Subcutaneous abdominal adipose tissue (tissue), 5 donors: ENCODE measurements at regions not wholly inside any gene's neighbourhood (a gene's known extent, or its start where the extent isn't known, plus 50 kb on each side); places are given as distances from the start of the nearest gene placed in this dataset.

ENCODE experiments used
- H3K27ac ChIP-seq: one replicate; pipeline ENCODE4 v1.7.0; 2013; ENCODE audit warnings: low read depth, mild to moderate bottlenecking, inconsistent platforms, low read length, moderate library complexity
- H3K27me3 ChIP-seq, 5 donors: one replicate each; pipeline ENCODE4 v1.7.0; 2013; ENCODE audit warnings: low read length in 5 of 5, inconsistent platforms in 1 of 5; ENCODE audit not compliant: control insufficient read depth in 5 of 5, insufficient read depth in 4 of 5
- H3K36me3 ChIP-seq, 5 donors: one replicate each; pipeline ENCODE4 v1.7.0; 2013; ENCODE audit warnings: low read length in 5 of 5; ENCODE audit not compliant: control insufficient read depth in 5 of 5, insufficient read depth in 5 of 5
- H3K4me1 ChIP-seq, 5 donors: one replicate each; pipeline ENCODE4 v1.7.0; 2013; ENCODE audit warnings: low read length in 5 of 5, mild to moderate bottlenecking in 3 of 5, moderate library complexity in 1 of 5; ENCODE audit not compliant: control insufficient read depth in 5 of 5, insufficient read depth in 5 of 5
- H3K4me3 ChIP-seq, 5 donors: one replicate each; pipeline ENCODE4 v1.7.0; 2013; ENCODE audit warnings: low read length in 5 of 5, low read depth in 1 of 5
- H3K9ac ChIP-seq, 5 donors: one replicate each; pipeline ENCODE4 v1.7.0; 2013; ENCODE audit warnings: low read length in 5 of 5, mild to moderate bottlenecking in 4 of 5, moderate library complexity in 3 of 5
- H3K9me3 ChIP-seq, 5 donors: one replicate each; pipeline ENCODE4 v1.7.0; 2013; ENCODE audit warnings: low read length in 5 of 5; ENCODE audit not compliant: control insufficient read depth in 5 of 5
- donor health status: healthy.
- donor health status: healthy.
- donor health status: healthy.
- donor health status: healthy.
- donor health status: healthy.

DNA sequence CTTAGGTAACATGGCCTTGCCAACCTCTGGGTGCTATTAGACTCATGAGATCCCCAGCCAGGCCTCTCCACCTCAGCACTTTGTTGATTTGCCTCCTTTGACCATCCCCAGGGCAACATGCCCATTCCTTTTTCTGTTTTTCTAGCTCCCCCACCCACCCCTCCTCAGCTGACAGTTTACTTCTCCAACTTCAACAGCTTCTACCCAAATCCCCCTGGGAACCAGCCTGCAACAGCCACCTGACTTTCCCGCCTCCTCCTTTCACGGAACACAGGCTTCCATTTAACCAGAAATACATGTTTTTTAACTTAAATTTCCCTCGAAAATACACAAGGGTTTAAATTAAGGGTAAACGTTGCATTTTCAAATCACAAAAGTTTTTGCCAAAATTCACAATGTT lies 117.3 kb downstream of the DLEU7 start:
- H3K36me3 ChIP-seq: no peaks in the 10 kb centered on the region
- peaks cover 0 to 3% (median 0%) of the 10 kb centered on the region in 5 donors for H3K9me3 ChIP-seq

DNA sequence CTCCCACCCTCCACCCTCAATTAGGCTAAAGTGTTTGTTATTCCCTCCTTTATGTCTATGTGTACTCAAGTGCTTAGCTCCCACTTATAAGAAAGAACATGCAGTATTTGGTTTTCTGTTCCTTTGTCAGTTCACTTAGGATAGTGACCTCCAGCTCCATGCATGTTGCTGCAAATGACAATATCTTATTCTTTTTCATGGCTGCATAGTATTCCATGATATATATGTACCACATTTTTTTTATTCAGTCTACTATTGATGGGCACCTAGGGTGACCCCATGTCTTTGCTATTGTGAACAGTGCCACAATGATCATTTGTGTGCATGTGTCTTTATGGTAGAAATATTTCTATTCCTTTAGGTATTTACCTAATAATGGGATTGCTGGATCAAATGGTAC lies 114.3 kb downstream of the DLEU7 start:
- Histone ChIP-seq H3K27ac (no peak overlapping the region), H3K4me1 (no peaks in the 10 kb centered on the region), H3K27me3 (no peaks in the 10 kb centered on the region), H3K9me3 (peaks cover 0 to 3% (median 0%) of the 10 kb centered on the region in 5 donors), H3K9ac (no peak overlapping the region), H3K36me3 (no peaks in the 10 kb centered on the region), H3K4me3 (no peak overlapping the region)

More for the DNA sequence above, 117.3 kb downstream of the DLEU7 start:
- H3K4me1 ChIP-seq: no peaks in the 10 kb centered on the region
- no peaks in the 10 kb centered on the region for H3K27me3 ChIP-seq
- H3K4me3 ChIP-seq: no peak overlapping the region
- no peak overlapping the region for H3K27ac ChIP-seq
- no peak overlapping the region for H3K9ac ChIP-seq

DNA sequence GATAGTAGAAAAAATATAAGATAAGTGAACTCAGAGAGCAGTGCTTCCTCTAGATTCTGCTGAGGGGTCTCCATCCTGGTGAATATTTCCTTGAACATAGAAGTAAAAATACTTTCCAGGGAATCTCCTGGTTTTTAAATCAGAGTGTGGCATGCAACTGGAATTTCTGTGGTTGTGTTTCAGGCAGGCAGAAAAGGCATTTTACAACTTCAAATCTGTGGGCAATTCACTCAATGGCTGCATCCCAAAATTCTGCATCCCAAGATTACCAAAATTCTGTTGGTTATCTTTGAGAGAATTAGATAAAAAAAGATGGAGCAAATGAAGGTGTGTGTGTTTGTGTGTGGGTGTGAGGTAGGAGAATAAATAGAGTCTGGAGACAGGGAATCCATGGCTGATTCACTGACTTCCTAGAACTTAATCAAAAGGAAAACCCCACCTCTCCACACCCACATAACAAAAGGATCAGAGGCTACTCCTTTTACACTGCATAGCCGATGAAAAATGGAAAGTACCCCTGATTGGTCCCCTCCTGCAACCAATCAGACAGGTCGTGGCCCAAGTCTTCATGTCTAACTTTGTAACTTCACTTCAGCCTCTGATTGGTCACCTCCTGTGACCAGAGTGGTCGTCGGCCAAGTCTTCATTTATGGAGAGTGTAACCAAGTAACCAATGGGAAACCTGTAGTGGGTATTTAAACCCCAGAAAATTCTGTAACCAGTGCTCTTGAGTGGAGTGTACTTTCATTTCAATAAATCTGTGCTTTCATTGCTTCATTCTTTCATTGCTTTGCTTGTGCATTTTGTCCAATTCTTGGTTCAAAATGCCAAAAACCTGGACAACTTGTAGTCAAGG lies 112.8 kb downstream of the DLEU7 start:
- no peaks in the 10 kb centered on the region for H3K36me3 ChIP-seq
- no peak overlapping the region for H3K4me3 ChIP-seq
- no peak overlapping the region for H3K9ac ChIP-seq
- no peaks in the 10 kb centered on the region for H3K27me3 ChIP-seq
- H3K9me3 ChIP-seq: peaks cover 0 to 3% (median 0%) of the 10 kb centered on the region in 5 donors
- H3K4me1 ChIP-seq: no peaks in the 10 kb centered on the region
- H3K27ac ChIP-seq: no peak overlapping the region

DNA sequence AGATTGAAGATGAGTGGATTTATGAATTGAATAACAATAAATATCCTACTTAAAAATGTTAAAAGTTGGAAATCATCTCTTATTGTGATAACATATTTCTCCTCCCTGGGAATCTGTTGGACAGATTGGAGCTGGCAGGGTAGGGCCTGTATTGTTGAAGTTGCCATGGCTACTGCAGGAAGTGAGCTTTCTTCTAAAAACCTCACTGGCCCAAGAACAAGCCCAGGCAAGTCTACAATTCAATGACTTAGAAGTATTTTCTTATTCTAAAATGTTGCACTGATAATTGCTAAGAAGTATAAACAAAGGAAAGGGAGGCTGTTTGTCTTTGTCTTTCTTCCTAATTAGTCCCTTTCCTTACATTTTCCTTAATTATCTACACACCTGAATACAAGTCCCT lies 112.1 kb downstream of the DLEU7 start:
- H3K36me3 ChIP-seq: no peaks in the 10 kb centered on the region
- H3K9ac ChIP-seq: no peak overlapping the region
- H3K27me3 ChIP-seq: no peaks in the 10 kb centered on the region
- H3K27ac ChIP-seq: no peak overlapping the region
- peaks cover 0 to 3% (median 0%) of the 10 kb centered on the region in 5 donors for H3K9me3 ChIP-seq
- no peak overlapping the region for H3K4me3 ChIP-seq
- no peaks in the 10 kb centered on the region for H3K4me1 ChIP-seq

DNA sequence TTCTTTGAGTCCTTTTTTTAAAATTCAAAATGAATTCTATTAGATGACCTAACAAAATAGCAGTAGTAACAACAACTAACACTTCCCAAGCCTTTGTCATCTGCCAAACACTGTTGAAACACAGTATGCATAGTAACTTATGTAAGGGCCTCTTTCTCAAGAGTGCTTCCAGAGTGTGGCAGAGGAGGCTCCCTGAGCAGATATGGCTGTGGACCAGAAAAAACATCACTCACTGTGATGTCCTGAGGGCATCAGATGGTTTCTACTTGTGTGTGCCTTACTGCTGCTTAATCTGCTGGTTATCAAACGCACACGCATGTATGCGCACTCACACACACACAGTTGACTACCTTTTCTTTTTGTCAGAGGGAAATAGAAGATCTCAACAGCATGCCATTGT lies 110.8 kb downstream of the DLEU7 start:
- no peak overlapping the region for H3K9ac ChIP-seq
- H3K4me3 ChIP-seq: no peak overlapping the region
- no peaks in the 10 kb centered on the region for H3K4me1 ChIP-seq
- no peaks in the 10 kb centered on the region for H3K27me3 ChIP-seq
- H3K9me3 ChIP-seq: peaks cover 0 to 3% (median 0%) of the 10 kb centered on the region in 5 donors
- H3K27ac ChIP-seq: no peak overlapping the region
- H3K36me3 ChIP-seq: no peaks in the 10 kb centered on the region

DNA sequence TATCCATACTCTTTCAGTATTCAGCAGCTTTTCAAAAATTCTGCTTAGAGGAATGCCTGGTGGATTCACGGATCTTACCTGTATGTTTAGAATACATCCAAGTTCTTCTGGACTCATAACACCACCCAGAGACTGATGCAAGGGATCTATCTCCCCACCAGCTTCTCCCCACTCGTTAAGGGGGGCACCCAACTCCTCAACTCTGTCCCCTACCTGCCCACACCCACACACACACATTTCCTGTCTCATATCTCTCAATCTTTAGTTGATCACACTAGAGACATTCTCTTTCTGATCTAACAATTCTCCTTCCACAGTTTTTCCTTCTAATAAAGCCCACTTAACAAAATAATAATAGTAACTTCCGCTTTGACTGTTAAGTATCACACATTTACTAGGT lies 110.1 kb downstream of the DLEU7 start:
- no peaks in the 10 kb centered on the region for H3K36me3 ChIP-seq
- no peak overlapping the region for H3K27ac ChIP-seq
- no peak overlapping the region for H3K9ac ChIP-seq
- no peaks in the 10 kb centered on the region for H3K4me1 ChIP-seq
- H3K9me3 ChIP-seq: peaks cover 0 to 3% (median 0%) of the 10 kb centered on the region in 5 donors
- no peaks in the 10 kb centered on the region for H3K27me3 ChIP-seq
- no peak overlapping the region for H3K4me3 ChIP-seq

DNA sequence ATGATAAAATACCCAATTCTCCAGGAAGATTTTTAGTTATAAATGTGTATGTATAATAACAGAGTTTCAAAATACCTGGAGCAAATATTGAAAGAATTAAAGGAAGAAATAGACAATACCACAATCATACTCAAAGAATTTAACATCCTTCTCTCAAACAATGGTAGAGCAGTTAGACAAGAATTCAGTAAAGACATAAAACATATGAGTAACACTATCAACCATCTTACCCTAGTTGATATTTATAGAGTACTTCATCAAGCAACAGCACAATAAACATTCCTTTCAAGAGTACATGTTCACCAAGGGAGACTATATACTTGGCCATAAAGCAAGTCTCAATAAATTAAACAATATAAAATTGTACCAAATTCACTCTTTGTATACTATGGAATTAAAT lies 108.4 kb downstream of the DLEU7 start:
- Histone ChIP-seq H3K9me3 (peaks cover 0 to 3% (median 0%) of the 10 kb centered on the region in 5 donors), H3K4me3 (no peak overlapping the region), H3K9ac (no peak overlapping the region), H3K27me3 (no peaks in the 10 kb centered on the region), H3K36me3 (no peaks in the 10 kb centered on the region), H3K27ac (no peak overlapping the region), H3K4me1 (no peaks in the 10 kb centered on the region)

DNA sequence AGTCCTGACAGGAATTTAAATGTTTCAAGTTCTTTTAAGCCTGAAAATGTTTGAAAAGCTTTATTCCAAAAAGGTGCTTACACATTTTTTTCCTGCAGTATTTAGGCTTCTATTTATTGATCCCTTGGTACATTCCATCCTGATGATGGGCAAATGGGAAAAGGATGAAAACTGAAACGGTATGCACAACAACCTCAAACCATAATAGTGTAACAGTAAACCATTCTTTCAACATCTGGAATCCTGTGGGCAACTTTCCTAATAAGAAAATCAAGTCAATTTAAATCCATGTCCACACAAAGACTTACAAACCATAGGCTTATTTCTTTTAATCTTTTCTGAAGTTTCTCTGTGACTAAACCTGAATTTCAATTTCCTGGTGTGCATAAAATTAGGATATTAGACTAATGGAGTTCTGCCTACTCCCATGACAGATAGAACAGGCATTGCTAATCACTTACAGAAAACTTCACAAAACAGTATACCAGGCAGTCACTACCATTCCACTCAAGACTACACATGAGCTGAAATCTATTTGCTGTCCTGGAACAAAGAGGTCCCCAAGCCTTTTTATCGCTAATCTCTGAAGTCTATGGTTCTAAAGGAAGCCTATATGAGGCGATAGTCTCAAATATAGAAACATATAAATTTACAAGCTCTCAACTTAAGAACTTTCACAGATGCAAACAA lies 103.3 kb downstream of the DLEU7 start:
- H3K27me3 ChIP-seq: no peaks in the 10 kb centered on the region
- no peak overlapping the region for H3K4me3 ChIP-seq
- H3K9me3 ChIP-seq: peaks cover 0 to 7% (median 4%) of the 10 kb centered on the region in 5 donors
- no peak overlapping the region for H3K9ac ChIP-seq
- no peaks in the 10 kb centered on the region for H3K36me3 ChIP-seq
- no peak overlapping the region for H3K27ac ChIP-seq
- H3K4me1 ChIP-seq: no peaks in the 10 kb centered on the region

DNA sequence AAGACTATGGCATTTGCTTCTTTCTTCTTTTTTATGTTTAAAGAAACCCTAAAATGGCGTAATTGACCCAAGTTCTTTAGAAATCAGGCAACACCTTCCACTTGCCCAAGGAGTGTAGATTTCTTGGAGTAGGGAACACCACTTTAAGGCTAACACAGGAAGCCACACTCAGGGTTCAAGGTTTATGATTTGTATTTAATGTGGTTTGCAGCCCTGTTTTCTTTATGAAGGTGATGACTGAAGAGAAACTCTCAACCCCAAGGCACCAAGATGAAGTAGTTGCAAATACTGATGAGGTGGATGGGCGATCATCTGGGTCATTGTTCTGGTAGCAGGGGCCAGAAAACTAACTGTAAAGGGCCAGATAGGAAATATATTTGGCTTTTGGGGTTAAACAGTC lies 101.1 kb downstream of the DLEU7 start:
- Histone ChIP-seq H3K9ac (no peak overlapping the region), H3K27ac (no peak overlapping the region), H3K27me3 (no peaks in the 10 kb centered on the region), H3K4me3 (no peak overlapping the region), H3K9me3 (peaks cover 0 to 7% (median 4%) of the 10 kb centered on the region in 5 donors), H3K4me1 (no peaks in the 10 kb centered on the region), H3K36me3 (no peaks in the 10 kb centered on the region)

DNA sequence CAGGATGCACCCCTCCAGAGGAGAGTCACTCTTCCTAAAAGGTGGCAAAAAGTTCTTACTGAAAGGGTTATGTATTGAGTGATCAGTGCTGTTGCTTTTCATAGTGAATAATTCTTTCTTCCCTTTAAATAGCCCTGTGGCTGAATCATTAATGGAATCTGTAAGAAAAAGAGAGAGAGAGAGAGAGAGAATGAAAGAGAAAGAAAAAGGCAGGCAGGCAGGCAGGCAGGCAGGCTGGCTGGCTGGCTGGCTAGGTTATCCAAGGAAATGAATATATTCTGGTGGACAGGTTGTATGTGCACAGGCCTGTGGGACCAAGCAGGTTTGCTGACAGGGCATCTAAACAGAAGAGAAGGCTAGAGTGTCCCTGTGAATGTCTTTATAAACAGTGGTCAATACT lies 100.5 kb downstream of the DLEU7 start:
- no peak overlapping the region for H3K9ac ChIP-seq
- H3K36me3 ChIP-seq: no peaks in the 10 kb centered on the region
- no peaks in the 10 kb centered on the region for H3K4me1 ChIP-seq
- no peaks in the 10 kb centered on the region for H3K27me3 ChIP-seq
- H3K27ac ChIP-seq: no peak overlapping the region
- H3K9me3 ChIP-seq: peaks cover 0 to 7% (median 4%) of the 10 kb centered on the region in 5 donors
- H3K4me3 ChIP-seq: no peak overlapping the region
